GM23338 (cell line): ENCODE measurements at regions not wholly inside any gene's neighbourhood (a gene's known extent, or its start where the extent isn't known, plus 50 kb on each side); places are given as distances from the start of the nearest gene placed in this dataset.

Source experiments
- ATAC-seq: fragments of 200-7000 bp; cut with Tn5 transposase; 3 replicates; pipeline ENCODE4 v1.9.1; 2020
- DNase-seq: peaks from one replicate; pipeline ENCODE4 v3.0.0-alpha.2; 2015; ENCODE audit warnings: low spot score
- H2AFZ ChIP-seq: fragments of 200-600 bp; sonication (generic); 2 replicates; pipeline ENCODE4 v1.8.0; 2016; ENCODE audit warnings: antibody characterized with exemption, mild to moderate bottlenecking, moderate library complexity
- H3F3A ChIP-seq: fragments of 200-600 bp; sonication (generic); replicated peaks from 2 replicates; pipeline ENCODE4 v1.8.0; 2017; ENCODE audit warnings: antibody characterized with exemption, mixed run types, low read depth
- H3K27ac ChIP-seq: fragments of 200-600 bp; sonication (generic); 2 replicates; pipeline ENCODE4 v1.6.1; 2016; ENCODE audit warnings: low read depth
- H3K27me3 ChIP-seq: fragments of 200-600 bp; sonication (generic); 2 replicates; pipeline ENCODE4 v1.8.0; 2016; ENCODE audit warnings: mild to moderate bottlenecking, mixed run types, moderate library complexity; ENCODE audit not compliant: insufficient read depth
- H3K36me3 ChIP-seq: fragments of 200-600 bp; sonication (generic); 2 replicates; pipeline ENCODE4 v1.8.0; 2016; ENCODE audit warnings: mild to moderate bottlenecking; ENCODE audit not compliant: insufficient read depth
- H3K4me1 ChIP-seq: fragments of 200-600 bp; sonication (generic); 2 replicates; pipeline ENCODE4 v1.8.0; 2016; ENCODE audit warnings: mild to moderate bottlenecking, moderate library complexity; ENCODE audit not compliant: insufficient read depth
- H3K4me2 ChIP-seq: fragments of 200-600 bp; sonication (generic); 2 replicates; pipeline ENCODE4 v1.7.1; 2017; ENCODE audit warnings: mixed run types
- H3K4me3 ChIP-seq: fragments of 200-600 bp; sonication (generic); 2 replicates; pipeline ENCODE4 v1.6.1; 2016; ENCODE audit warnings: mixed run types
- H3K79me2 ChIP-seq: fragments of 200-600 bp; sonication (generic); replicated peaks from 2 replicates; pipeline ENCODE4 v1.8.0; 2017; ENCODE audit warnings: mild to moderate bottlenecking; ENCODE audit not compliant: insufficient read depth
- H3K9me2 ChIP-seq: fragments of 200-600 bp; sonication (generic); 2 replicates; pipeline ENCODE4 v1.8.0; 2017; ENCODE audit not compliant: insufficient read depth
- H4K20me1 ChIP-seq: fragments of 200-600 bp; sonication (generic); replicated peaks from 2 replicates; pipeline ENCODE4 v1.8.0; 2017; ENCODE audit warnings: mild to moderate bottlenecking; ENCODE audit not compliant: insufficient read depth
- H3K27ac Mint-ChIP-seq: 2 replicates; pipeline ENCODE4 v1.8.0; 2020; ENCODE audit warnings: inconsistent platforms, mild to moderate bottlenecking, moderate library complexity, mixed read lengths
- H3K27me3 Mint-ChIP-seq: 3 replicates; pipeline ENCODE4 v1.8.0; 2022; ENCODE audit warnings: low read depth, mild to moderate bottlenecking, moderate library complexity, mixed read lengths, inconsistent platforms; ENCODE audit not compliant: insufficient read depth, poor library complexity
- H3K36me3 Mint-ChIP-seq: 3 replicates; pipeline ENCODE4 v1.8.0; 2021; ENCODE audit warnings: low read depth, mild to moderate bottlenecking, inconsistent platforms, moderate library complexity, mixed read lengths
- H3K4me1 Mint-ChIP-seq: 3 replicates; pipeline ENCODE4 v1.8.0; 2020; ENCODE audit warnings: mild to moderate bottlenecking, inconsistent platforms, mixed read lengths
- H3K4me3 Mint-ChIP-seq: 3 replicates; pipeline ENCODE4 v1.8.0; 2021; ENCODE audit warnings: moderate library complexity, mild to moderate bottlenecking, inconsistent platforms, mixed read lengths
- H3K9me3 Mint-ChIP-seq: 3 replicates; pipeline ENCODE4 v1.8.0; 2020; ENCODE audit warnings: moderate library complexity, mild to moderate bottlenecking, inconsistent platforms, mixed read lengths
- EZH2 ChIP-seq: fragments of 200-600 bp; sonication (generic); IDR thresholded peaks from one replicate; pipeline ENCODE4 v1.8.0; 2017; ENCODE audit warnings: antibody characterized with exemption, mild to moderate bottlenecking, low read depth; ENCODE audit not compliant: unreplicated experiment
- EZH2phosphoT487 ChIP-seq: fragments of 200-600 bp; sonication (generic); IDR thresholded peaks from one replicate; pipeline ENCODE4 v1.8.1; 2018; ENCODE audit warnings: antibody characterized with exemption; ENCODE audit not compliant: unreplicated experiment
- JUNB ChIP-seq: IDR thresholded peaks from one replicate; pipeline ENCODE4 v1.6.1; 2016; ENCODE audit warnings: antibody characterized with exemption; ENCODE audit not compliant: unreplicated experiment
- POLR2AphosphoS5 ChIP-seq: IDR thresholded peaks from 2 replicates; pipeline ENCODE4 v1.6.1; 2016; ENCODE audit warnings: antibody characterized with exemption, low read depth
- ZNF114 ChIP-seq: fragments of 250-450 bp; sonication (Bioruptor Pico); IDR thresholded peaks from 2 replicates; pipeline ENCODE4 v1.5.0; 2020; ENCODE audit warnings: mild to moderate bottlenecking, moderate library complexity
- ZNF331 ChIP-seq: fragments of 250-450 bp; sonication (Bioruptor Pico); IDR thresholded peaks from 2 replicates; pipeline ENCODE4 v1.5.0; 2020; ENCODE audit warnings: low read depth, mild to moderate bottlenecking, moderate library complexity
- TF ChIP-seq, protein P1 (sequence below), 2 experiments: fragments of 200-600 bp in 1 of 2; sonication (generic) in 1 of 2; conservative IDR thresholded peaks; 2 replicates each; pipeline versions ENCODE4 v1.5.1 to v1.6.1; 2016 to 2017; ENCODE audit warnings: antibody characterized with exemption in 2 of 2, low read depth in 2 of 2, mild to moderate bottlenecking in 2 of 2, moderate library complexity in 1 of 2
- TF ChIP-seq, protein P2 (sequence below): fragments of 250-450 bp; sonication (Bioruptor Pico); IDR thresholded peaks from 2 replicates; pipeline ENCODE4 v1.5.0; 2020; ENCODE audit warnings: mild to moderate bottlenecking, moderate library complexity

DNA sequence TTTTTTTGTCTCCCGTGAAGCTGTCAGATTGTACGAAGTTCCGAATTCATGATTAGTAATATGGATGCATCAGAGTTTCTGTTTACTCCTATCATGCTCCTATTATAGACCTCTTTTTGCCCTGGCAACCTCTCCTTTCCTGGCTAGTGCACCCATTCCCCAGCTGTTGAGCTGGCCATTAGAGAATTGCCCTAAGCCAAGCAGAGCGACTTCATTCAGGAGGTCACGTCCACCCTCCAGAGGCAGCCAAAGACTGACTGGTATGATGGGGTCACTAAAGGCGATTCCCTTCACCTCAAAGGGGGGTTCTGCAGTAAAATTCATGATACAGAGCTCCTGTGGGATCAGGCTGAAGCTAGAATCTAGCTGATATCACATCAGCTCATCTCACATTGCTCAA, 351.9 kb downstream of the BTBD3 start:
- Mint-ChIP-seq H3K27ac (no peak overlapping the region), H3K4me1 (peaks cover 3% of the 10 kb centered on the region; the same call in 1 of the 3 replicates), H3K36me3 (no peaks in the 10 kb centered on the region; the same call in 2 of the 3 replicates), H3K4me3 (no peak overlapping the region), H3K9me3 (peaks cover 4% of the 10 kb centered on the region; the same call in 1 of the 3 replicates), H3K27me3 (peaks cover 5% of the 10 kb centered on the region)
- Histone ChIP-seq H3K27me3 (no peaks in the 10 kb centered on the region), H4K20me1 (no peaks in the 10 kb centered on the region), H3F3A (no peaks in the 10 kb centered on the region), H3K27ac (no peak overlapping the region), H3K4me2 (no peak overlapping the region), H3K9me2 (peaks cover 7% of the 10 kb centered on the region; the same call in 1 of the 2 replicates), H2AFZ (no peak overlapping the region; the same call in 1 of the 2 replicates), H3K4me3 (no peak overlapping the region), H3K79me2 (no peaks in the 10 kb centered on the region), H3K4me1 (no peaks in the 10 kb centered on the region), H3K36me3 (no peaks in the 10 kb centered on the region)
- TF ChIP-seq, protein P1, sequence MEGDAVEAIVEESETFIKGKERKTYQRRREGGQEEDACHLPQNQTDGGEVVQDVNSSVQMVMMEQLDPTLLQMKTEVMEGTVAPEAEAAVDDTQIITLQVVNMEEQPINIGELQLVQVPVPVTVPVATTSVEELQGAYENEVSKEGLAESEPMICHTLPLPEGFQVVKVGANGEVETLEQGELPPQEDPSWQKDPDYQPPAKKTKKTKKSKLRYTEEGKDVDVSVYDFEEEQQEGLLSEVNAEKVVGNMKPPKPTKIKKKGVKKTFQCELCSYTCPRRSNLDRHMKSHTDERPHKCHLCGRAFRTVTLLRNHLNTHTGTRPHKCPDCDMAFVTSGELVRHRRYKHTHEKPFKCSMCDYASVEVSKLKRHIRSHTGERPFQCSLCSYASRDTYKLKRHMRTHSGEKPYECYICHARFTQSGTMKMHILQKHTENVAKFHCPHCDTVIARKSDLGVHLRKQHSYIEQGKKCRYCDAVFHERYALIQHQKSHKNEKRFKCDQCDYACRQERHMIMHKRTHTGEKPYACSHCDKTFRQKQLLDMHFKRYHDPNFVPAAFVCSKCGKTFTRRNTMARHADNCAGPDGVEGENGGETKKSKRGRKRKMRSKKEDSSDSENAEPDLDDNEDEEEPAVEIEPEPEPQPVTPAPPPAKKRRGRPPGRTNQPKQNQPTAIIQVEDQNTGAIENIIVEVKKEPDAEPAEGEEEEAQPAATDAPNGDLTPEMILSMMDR (conservative IDR thresholded peaks at IDR 0.05; ENCODE audit: low read depth in 2 of 2), result no peak
- TF ChIP-seq POLR2AphosphoS5 (no peak), ZNF114 (no peak), JUNB (no peak), EZH2 (no peak), ZNF331 (CRISPR knock-in tag) (no peak), EZH2phosphoT487 (no peak)
- TF ChIP-seq, protein P2, sequence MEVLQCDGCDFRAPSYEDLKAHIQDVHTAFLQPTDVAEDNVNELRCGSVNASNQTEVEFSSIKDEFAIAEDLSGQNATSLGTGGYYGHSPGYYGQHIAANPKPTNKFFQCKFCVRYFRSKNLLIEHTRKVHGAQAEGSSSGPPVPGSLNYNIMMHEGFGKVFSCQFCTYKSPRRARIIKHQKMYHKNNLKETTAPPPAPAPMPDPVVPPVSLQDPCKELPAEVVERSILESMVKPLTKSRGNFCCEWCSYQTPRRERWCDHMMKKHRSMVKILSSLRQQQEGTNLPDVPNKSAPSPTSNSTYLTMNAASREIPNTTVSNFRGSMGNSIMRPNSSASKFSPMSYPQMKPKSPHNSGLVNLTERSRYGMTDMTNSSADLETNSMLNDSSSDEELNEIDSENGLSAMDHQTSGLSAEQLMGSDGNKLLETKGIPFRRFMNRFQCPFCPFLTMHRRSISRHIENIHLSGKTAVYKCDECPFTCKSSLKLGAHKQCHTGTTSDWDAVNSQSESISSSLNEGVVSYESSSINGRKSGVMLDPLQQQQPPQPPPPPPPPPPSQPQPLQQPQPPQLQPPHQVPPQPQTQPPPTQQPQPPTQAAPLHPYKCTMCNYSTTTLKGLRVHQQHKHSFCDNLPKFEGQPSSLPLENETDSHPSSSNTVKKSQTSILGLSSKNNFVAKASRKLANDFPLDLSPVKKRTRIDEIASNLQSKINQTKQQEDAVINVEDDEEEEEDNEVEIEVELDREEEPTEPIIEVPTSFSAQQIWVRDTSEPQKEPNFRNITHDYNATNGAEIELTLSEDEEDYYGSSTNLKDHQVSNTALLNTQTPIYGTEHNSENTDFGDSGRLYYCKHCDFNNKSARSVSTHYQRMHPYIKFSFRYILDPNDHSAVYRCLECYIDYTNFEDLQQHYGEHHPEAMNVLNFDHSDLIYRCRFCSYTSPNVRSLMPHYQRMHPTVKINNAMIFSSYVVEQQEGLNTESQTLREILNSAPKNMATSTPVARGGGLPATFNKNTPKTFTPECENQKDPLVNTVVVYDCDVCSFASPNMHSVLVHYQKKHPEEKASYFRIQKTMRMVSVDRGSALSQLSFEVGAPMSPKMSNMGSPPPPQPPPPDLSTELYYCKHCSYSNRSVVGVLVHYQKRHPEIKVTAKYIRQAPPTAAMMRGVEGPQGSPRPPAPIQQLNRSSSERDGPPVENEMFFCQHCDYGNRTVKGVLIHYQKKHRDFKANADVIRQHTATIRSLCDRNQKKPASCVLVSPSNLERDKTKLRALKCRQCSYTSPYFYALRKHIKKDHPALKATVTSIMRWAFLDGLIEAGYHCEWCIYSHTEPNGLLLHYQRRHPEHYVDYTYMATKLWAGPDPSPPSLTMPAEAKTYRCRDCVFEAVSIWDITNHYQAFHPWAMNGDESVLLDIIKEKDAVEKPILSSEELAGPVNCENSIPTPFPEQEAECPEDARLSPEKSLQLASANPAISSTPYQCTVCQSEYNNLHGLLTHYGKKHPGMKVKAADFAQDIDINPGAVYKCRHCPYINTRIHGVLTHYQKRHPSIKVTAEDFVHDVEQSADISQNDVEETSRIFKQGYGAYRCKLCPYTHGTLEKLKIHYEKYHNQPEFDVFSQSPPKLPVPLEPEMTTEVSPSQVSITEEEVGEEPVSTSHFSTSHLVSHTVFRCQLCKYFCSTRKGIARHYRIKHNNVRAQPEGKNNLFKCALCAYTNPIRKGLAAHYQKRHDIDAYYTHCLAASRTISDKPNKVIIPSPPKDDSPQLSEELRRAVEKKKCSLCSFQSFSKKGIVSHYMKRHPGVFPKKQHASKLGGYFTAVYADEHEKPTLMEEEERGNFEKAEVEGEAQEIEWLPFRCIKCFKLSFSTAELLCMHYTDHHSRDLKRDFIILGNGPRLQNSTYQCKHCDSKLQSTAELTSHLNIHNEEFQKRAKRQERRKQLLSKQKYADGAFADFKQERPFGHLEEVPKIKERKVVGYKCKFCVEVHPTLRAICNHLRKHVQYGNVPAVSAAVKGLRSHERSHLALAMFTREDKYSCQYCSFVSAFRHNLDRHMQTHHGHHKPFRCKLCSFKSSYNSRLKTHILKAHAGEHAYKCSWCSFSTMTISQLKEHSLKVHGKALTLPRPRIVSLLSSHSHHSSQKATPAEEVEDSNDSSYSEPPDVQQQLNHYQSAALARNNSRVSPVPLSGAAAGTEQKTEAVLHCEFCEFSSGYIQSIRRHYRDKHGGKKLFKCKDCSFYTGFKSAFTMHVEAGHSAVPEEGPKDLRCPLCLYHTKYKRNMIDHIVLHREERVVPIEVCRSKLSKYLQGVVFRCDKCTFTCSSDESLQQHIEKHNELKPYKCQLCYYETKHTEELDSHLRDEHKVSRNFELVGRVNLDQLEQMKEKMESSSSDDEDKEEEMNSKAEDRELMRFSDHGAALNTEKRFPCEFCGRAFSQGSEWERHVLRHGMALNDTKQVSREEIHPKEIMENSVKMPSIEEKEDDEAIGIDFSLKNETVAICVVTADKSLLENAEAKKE (CRISPR knock-in tag), result no peak
- ATAC-seq, result no peak
- DNase-seq, result no peak
